ENCODE measurements at regions not wholly inside any gene's neighbourhood (a gene's known extent, or its start where the extent isn't known, plus 50 kb on each side); places are given as distances from the start of the nearest gene placed in this dataset.

DNA sequence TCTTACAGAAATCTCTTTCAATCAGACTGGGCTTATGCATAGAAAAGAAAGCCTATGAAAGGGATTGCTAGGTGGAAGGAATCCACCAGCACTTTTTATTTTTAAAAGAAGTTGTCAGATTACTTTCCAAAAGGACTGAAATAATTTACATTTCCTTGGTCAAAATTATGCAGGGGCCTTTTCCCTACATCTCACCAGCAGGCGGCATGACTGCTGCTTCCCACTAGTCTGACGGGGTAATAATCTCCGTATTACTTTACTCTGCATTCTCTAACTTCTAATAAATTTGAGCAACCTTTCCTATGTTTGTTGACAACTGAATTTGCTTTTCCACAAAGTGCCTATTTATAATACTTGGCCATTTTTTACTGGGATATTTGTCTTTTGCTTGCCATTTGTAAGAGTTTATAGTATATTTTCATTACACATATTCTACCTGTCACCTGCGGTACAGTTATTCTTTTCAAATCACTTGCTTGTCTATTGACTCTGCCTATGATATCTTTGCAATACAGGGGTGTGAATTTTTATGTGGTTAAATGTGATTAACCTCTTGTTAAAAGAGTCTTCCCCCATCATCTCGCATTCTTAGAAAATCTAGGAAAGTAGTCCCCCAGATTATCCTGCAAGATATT lies 51.9 kb upstream of the USP47 start:
- Mint-ChIP-seq H3K27ac (no peak overlapping the region), H3K27me3 (no peaks in the 10 kb centered on the region), H3K4me1 (no peaks in the 10 kb centered on the region), H3K9me3 (no peaks in the 10 kb centered on the region), H3K4me3 (no peak overlapping the region)
- ATAC-seq = no peak
- no peak for DNase-seq

GRCh38 chr11:11788063-11788710 lies 53.6 kb upstream of the USP47 start:
- Mint-ChIP-seq H3K27ac (no peak overlapping the region), H3K27me3 (no peaks in the 10 kb centered on the region), H3K4me3 (no peak overlapping the region), H3K9me3 (no peaks in the 10 kb centered on the region), H3K4me1 (no peaks in the 10 kb centered on the region)
- DNase-seq = no peak
- no peak for ATAC-seq

GRCh38 chr11:11787305-11788062 lies 54.3 kb upstream of the USP47 start:
- peak; percentile 79 for ATAC-seq

DNA sequence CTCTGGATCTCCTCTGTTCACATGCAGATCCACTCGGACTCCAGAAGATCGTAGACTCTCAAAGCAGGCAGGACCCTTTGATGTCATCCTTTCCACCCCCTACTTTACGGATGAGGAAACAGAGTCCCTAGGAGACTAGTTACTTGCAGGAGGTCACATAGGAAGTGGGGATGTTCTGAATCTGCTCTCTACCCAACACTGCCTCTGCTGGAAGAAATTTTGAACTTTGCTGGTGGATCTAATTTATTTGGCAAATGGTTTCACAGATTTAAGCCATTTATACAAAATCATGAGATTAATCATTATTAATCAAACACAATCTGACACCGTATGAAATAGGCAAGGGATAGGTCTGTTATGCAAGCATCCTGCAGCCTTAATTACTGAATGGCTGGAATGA lies 55.0 kb upstream of the USP47 start:
- Mint-ChIP-seq H3K27me3 (peaks cover 8% of the 10 kb centered on the region), H3K27ac (no peak overlapping the region)

More at GRCh38 chr11:11787305-11788062, 54.3 kb upstream of the USP47 start:
- no peak overlapping the region for H3K4me3 Mint-ChIP-seq
- no peaks in the 10 kb centered on the region for H3K4me1 Mint-ChIP-seq
- H3K27me3 Mint-ChIP-seq = peaks cover 1% of the 10 kb centered on the region
- no peaks in the 10 kb centered on the region for H3K9me3 Mint-ChIP-seq
- peak; percentile 50 to 52 for DNase-seq
- no peak overlapping the region for H3K27ac Mint-ChIP-seq

GRCh38 chr11:11786234-11786633 lies 55.5 kb upstream of the USP47 start:
- Mint-ChIP-seq H3K4me1 (no peaks in the 10 kb centered on the region), H3K4me3 (no peak overlapping the region), H3K9me3 (no peaks in the 10 kb centered on the region), H3K27ac (no peak overlapping the region), H3K27me3 (peaks cover 14% of the 10 kb centered on the region)
- DNase-seq (no peak), ATAC-seq (no peak)

More for the DNA sequence above, 55.0 kb upstream of the USP47 start:
- ATAC-seq = no peak
- no peak for DNase-seq
- Mint-ChIP-seq H3K4me1 (no peaks in the 10 kb centered on the region), H3K9me3 (no peaks in the 10 kb centered on the region), H3K4me3 (no peak overlapping the region)

- Mint-ChIP-seq H3K27ac (no peak overlapping the region), H3K27me3 (peaks cover 35% of the 10 kb centered on the region), H3K4me1 (no peaks in the 10 kb centered on the region), H3K9me3 (no peaks in the 10 kb centered on the region), H3K4me3 (no peak overlapping the region)
- ATAC-seq (no peak), DNase-seq (no peak)
Observed at GRCh38 chr11:11782532-11783110, 59.2 kb upstream of the USP47 start.

GRCh38 chr11:11780858-11781257 lies 60.9 kb upstream of the USP47 start:
- peaks cover 44% of the 10 kb centered on the region for H3K27me3 Mint-ChIP-seq
- DNase-seq (no peak), ATAC-seq (no peak)
- no peaks in the 10 kb centered on the region for H3K9me3 Mint-ChIP-seq
- H3K4me3 Mint-ChIP-seq = no peak overlapping the region
- H3K27ac Mint-ChIP-seq = no peak overlapping the region
- H3K4me1 Mint-ChIP-seq = no peaks in the 10 kb centered on the region

- no peak overlapping the region for H3K27ac Mint-ChIP-seq
- no peaks in the 10 kb centered on the region for H3K4me1 Mint-ChIP-seq
- no peak overlapping the region for H3K4me3 Mint-ChIP-seq
- H3K9me3 Mint-ChIP-seq = no peaks in the 10 kb centered on the region
- peaks cover 46% of the 10 kb centered on the region for H3K27me3 Mint-ChIP-seq
- ATAC-seq = no peak
- DNase-seq = no peak
Observed at GRCh38 chr11:11779975-11780374, 61.8 kb upstream of the USP47 start.

GRCh38 chr11:11777897-11778296 lies 63.9 kb upstream of the USP47 start:
- DNase-seq = no peak
- Mint-ChIP-seq H3K4me1 (no peaks in the 10 kb centered on the region), H3K27ac (no peak overlapping the region), H3K9me3 (no peaks in the 10 kb centered on the region), H3K4me3 (no peak overlapping the region), H3K27me3 (peaks cover 49% of the 10 kb centered on the region)
- ATAC-seq = peak; percentile 45

DNA sequence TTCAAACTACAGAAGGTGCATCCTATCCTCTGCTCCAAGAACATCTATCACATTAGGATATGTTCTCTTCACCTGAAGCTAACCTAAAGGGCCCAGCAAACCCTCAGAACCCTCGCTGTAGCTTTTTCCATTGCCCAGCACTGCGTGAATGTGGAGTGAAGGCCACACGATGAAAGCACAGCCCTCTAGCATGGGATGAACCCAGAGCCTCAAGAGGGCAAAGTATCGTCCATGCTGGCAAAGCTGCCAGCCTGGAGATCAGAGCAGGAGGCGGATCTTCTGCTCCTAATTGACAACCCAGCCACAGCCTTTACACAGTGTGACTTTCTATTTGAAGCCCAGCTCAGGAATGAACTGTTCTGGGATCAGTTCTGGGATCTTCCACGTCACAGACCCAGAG lies 65.1 kb upstream of the USP47 start:
- no peak overlapping the region for H3K4me3 Mint-ChIP-seq
- no peak for DNase-seq
- no peak for ATAC-seq
- H3K4me1 Mint-ChIP-seq = no peaks in the 10 kb centered on the region
- no peaks in the 10 kb centered on the region for H3K9me3 Mint-ChIP-seq
- peaks cover 40% of the 10 kb centered on the region for H3K27me3 Mint-ChIP-seq
- H3K27ac Mint-ChIP-seq = no peak overlapping the region

DNA sequence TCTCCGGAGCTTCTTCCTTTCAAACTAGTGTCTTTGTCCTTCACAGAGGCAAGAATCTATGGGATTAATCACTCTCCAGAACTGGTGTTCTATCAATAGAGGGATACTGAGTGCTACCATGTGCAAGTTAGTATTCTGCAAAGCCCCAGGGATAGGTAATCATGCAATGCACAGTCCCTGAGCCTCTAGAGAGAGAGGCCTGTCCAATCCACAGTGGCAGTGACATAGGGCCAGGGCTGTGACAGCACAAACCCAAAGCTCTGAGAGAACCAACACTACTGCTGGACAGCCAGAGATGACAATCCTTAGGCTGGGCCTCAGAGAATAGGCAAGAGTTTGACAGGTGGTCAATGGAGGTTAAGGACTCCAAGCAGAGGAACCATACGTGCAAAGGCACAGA lies 66.8 kb upstream of the USP47 start:
- Mint-ChIP-seq H3K4me3 (no peak overlapping the region), H3K27me3 (peaks cover 35% of the 10 kb centered on the region), H3K27ac (no peak overlapping the region), H3K9me3 (no peaks in the 10 kb centered on the region), H3K4me1 (no peaks in the 10 kb centered on the region)
- no peak for DNase-seq
- ATAC-seq = no peak

DNA sequence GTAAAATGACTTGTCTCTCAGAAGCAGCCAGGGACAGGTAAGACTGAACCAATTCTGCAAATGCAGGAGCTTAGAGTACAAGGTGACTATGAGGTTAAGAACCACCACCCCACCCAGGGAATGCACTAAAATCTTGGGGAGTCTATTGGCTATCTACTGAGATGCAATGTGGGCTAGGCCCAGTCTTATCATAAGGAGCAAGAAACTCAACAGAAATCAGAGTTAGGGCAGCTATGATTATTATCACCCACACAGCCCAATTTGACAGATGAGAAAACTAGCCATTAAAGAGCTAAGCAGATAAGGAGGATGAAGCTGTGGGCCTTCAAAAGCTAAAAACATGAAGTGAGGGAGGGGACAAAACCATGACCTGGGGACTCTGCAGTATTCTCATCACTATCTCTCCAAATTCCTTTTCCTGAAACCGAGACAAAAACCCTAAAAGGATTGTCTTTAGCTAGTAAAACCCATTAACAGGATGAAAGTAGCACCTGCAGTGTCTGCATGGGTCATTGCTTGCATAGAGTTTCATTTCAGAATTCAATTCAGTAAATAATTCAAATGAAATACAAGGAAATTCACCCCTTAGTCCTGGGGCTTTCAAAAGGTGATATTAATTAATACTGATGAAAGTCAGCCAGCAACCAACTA lies 68.8 kb upstream of the USP47 start:
- ATAC-seq = no peak
- Mint-ChIP-seq H3K9me3 (no peaks in the 10 kb centered on the region), H3K4me1 (no peaks in the 10 kb centered on the region), H3K27ac (peak overlapping the region in 1 of 2 donors; percentile 3), H3K27me3 (peaks cover 25% of the 10 kb centered on the region), H3K4me3 (no peak overlapping the region)
- no peak for DNase-seq

DNA sequence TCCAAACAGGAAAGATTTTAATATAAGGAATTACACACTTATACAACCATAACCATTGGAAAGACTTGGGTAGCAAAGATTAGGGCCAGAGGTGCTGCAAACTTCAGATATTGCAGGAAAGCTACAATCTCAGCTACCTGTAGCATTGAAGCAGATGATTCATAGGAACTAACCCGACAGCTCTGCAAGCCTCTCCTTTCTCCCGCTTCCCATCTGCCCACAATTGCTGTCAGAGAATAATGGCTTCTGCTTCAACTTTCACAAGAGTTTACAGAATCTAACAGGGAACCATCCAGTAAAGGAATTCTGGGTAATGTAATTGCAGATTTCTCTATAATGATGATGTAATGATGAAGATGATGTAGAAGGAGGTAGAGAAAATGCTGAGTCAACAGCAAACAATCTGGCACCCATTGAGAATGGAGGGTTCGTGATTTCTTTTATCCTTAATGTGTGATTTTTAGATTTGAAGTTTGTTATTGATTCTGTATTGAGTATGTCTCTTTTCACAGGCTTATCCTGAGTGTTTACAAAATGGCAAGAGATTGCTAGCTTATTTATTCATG lies 70.8 kb upstream of the USP47 start:
- Mint-ChIP-seq H3K9me3 (no peaks in the 10 kb centered on the region), H3K4me3 (no peak overlapping the region), H3K4me1 (no peaks in the 10 kb centered on the region), H3K27ac (no peak overlapping the region), H3K27me3 (peaks cover 23% of the 10 kb centered on the region)
- ATAC-seq = no peak
- no peak for DNase-seq

DNA sequence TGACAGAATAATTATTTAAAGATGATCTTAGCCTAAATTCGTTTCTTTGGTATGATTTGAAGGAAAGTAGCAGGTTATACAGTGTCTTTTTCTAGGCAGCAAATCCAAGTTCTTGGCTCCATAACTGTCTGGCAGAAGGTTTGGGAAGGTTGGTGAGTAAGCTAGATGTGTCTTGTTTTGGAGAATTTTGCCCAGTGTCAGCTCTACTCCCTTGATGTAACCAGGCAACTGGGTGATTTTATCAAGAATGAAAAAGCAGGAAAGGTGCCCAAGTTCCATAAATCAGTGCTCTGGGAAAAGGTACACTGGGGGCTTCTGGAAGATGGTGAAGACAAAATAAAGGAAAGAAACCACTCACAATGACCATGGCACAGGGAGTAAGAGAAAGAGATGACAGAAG lies 71.5 kb upstream of the USP47 start:
- no peak overlapping the region for H3K4me3 Mint-ChIP-seq
- DNase-seq (no peak), ATAC-seq (no peak)
- H3K4me1 Mint-ChIP-seq = no peaks in the 10 kb centered on the region
- no peaks in the 10 kb centered on the region for H3K9me3 Mint-ChIP-seq
- H3K27me3 Mint-ChIP-seq = peaks cover 23% of the 10 kb centered on the region
- no peak overlapping the region for H3K27ac Mint-ChIP-seq

DNA sequence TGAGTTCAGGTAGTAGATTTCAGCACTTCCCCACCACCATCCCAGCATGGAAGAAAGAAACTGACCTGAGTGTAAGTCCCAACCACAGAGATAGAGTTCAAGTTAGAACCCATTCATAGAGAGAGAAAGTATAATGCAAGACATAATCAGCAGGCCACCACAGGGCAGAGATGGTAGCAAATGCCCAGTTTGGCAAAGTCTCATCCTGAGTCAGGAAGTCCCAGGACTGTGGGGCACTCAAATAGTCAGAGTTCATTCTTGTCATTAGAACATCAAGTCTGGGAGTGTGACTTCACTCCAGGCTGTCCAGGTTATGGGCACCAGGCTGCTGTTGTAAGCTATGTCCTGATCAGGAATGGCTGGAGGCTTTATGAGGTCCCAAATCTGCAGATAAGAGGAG lies 72.0 kb upstream of the USP47 start:
- H3K27me3 Mint-ChIP-seq = peaks cover 19% of the 10 kb centered on the region
- ATAC-seq (no peak), DNase-seq (no peak)
- no peaks in the 10 kb centered on the region for H3K9me3 Mint-ChIP-seq
- no peak overlapping the region for H3K4me3 Mint-ChIP-seq
- H3K27ac Mint-ChIP-seq = no peak overlapping the region
- no peaks in the 10 kb centered on the region for H3K4me1 Mint-ChIP-seq
